ENCODE measurements at regions not wholly inside any gene's neighbourhood (a gene's known extent, or its start where the extent isn't known, plus 50 kb on each side); places are given as distances from the start of the nearest gene placed in this dataset.

GRCh38 chr5:144032375-144032774 lies 138.1 kb downstream of the YIPF5 start:
- TF ChIP-seq CTCF (CRISPR knock-in tag; IDR thresholded peaks at IDR 0.05) (no peak), TBX2 (CRISPR knock-in tag; IDR thresholded peaks at IDR 0.05; ENCODE audit: borderline replicate concordance) (no peak), TCF7 (IDR thresholded peaks at IDR 0.05; ENCODE audit: low read depth) (no peak), ZBTB8A (CRISPR knock-in tag; IDR thresholded peaks at IDR 0.05; ENCODE audit: borderline replicate concordance, low read depth) (no peak)

All from HepG2 (cell line).